Lung (tissue), 11 donors: ENCODE measurements at regions not wholly inside any gene's neighbourhood (a gene's known extent, or its start where the extent isn't known, plus 50 kb on each side); places are given as distances from the start of the nearest gene placed in this dataset.

Experiments used
- ATAC-seq: fragments of 200-7000 bp; cut with Tn5 transposase; one replicate; pipeline ENCODE4 v1.9.1; 2020; ENCODE audit warnings: moderate number of reproducible peaks; ENCODE audit not compliant: insufficient read depth, low FRiP score
- DNase-seq, 3 donors: peaks; one replicate each; pipeline ENCODE4 v3.0.0-alpha.2; 2013 to 2017
- H3K27ac ChIP-seq, 2 donors: one replicate each; pipeline ENCODE4 v1.5.1; 2013; ENCODE audit warnings: mild to moderate bottlenecking in 2 of 2, moderate library complexity in 2 of 2, control low read depth in 1 of 2, inconsistent platforms in 1 of 2, low read depth in 1 of 2, low read length in 1 of 2
- H3K27me3 ChIP-seq, 3 donors: one replicate each; pipeline ENCODE4 v1.5.1; 2013; ENCODE audit warnings: low read length in 2 of 3; ENCODE audit not compliant: control insufficient read depth in 3 of 3, insufficient read depth in 3 of 3
- H3K36me3 ChIP-seq, 4 donors: one replicate each; pipeline ENCODE4 v1.5.1; 2013; ENCODE audit warnings: low read length in 4 of 4, mild to moderate bottlenecking in 1 of 4, moderate library complexity in 1 of 4; ENCODE audit not compliant: control insufficient read depth in 4 of 4, insufficient read depth in 4 of 4
- H3K4me1 ChIP-seq, 5 donors: one replicate each; pipeline ENCODE4 v1.5.1; 2013; ENCODE audit warnings: low read length in 5 of 5, mild to moderate bottlenecking in 2 of 5, moderate library complexity in 1 of 5; ENCODE audit not compliant: control insufficient read depth in 5 of 5, insufficient read depth in 5 of 5
- H3K4me3 ChIP-seq: one replicate; pipeline ENCODE4 v1.5.1; 2013; ENCODE audit warnings: mild to moderate bottlenecking, control low read depth, moderate library complexity
- H3K9ac ChIP-seq, 2 donors: one replicate each; pipeline ENCODE4 v1.5.1; 2013; ENCODE audit warnings: low read length in 2 of 2, control low read depth in 1 of 2; ENCODE audit not compliant: insufficient read depth in 1 of 2
- H3K9me3 ChIP-seq, 4 donors: one replicate each; pipeline ENCODE4 v1.5.1; 2013; ENCODE audit warnings: low read length in 3 of 4, mild to moderate bottlenecking in 1 of 4, moderate library complexity in 1 of 4; ENCODE audit not compliant: control insufficient read depth in 4 of 4, insufficient read depth in 3 of 4
- WGBS, 2 donors: extraction: QIAGEN DNeasy Blood & Tissue Kit; methylation state at CpG; one replicate each; pipeline ENCODE4 v1.1.7; 2013; 5-methylcytosine and 5-hydroxymethylcytosine counted together
- TF ChIP-seq, protein P1 (sequence below): IDR thresholded peaks from 2 replicates; pipeline ENCODE4 v1.5.1; 2012; ENCODE audit warnings: mild to moderate bottlenecking; ENCODE audit errors: control extremely low read depth, extremely low read depth
- donor health status: control.
- donor health status: control.
- donor health status: Bipolar disorder and iron deficiency.
- donor health status: healthy.
- donor health status: DM: yes; HTN: yes; CAD: no.

DNA sequence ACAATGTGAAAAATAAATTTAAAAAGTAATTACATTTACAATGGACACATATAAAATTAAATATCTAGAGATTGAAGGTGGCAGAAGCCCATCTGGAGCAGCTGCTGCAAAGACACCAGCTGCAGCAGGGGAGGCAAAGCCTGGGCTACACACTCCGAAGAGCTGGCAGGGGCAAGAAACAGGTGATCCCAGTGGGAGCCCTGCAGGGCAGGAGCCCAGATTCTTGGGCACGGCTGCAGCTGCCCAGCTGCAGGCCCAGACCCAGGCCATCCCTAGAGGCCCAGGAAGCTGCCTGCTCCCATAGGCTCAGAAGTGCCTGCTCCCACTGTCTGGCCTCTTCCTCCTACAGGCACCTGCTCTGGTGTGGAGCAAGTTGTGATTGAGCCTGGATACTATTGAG lies 1547.9 kb upstream of the SPRY2 start:
- Histone ChIP-seq H3K4me1 (no peaks in the 10 kb centered on the region), H3K27me3 (no peaks in the 10 kb centered on the region), H3K4me3 (no peak overlapping the region), H3K9ac (no peak overlapping the region), H3K27ac (no peak overlapping the region), H3K9me3 (peaks cover 0 to 16% (median 2%) of the 10 kb centered on the region in 4 donors), H3K36me3 (no peaks in the 10 kb centered on the region)
- DNase-seq, result no peak
- ATAC-seq, result no peak
- WGBS, 2 donors, result 88 to 96% methylated on average over 2 of the region's 2 CpGs
- TF ChIP-seq, protein P1, sequence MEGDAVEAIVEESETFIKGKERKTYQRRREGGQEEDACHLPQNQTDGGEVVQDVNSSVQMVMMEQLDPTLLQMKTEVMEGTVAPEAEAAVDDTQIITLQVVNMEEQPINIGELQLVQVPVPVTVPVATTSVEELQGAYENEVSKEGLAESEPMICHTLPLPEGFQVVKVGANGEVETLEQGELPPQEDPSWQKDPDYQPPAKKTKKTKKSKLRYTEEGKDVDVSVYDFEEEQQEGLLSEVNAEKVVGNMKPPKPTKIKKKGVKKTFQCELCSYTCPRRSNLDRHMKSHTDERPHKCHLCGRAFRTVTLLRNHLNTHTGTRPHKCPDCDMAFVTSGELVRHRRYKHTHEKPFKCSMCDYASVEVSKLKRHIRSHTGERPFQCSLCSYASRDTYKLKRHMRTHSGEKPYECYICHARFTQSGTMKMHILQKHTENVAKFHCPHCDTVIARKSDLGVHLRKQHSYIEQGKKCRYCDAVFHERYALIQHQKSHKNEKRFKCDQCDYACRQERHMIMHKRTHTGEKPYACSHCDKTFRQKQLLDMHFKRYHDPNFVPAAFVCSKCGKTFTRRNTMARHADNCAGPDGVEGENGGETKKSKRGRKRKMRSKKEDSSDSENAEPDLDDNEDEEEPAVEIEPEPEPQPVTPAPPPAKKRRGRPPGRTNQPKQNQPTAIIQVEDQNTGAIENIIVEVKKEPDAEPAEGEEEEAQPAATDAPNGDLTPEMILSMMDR, result no peak

DNA sequence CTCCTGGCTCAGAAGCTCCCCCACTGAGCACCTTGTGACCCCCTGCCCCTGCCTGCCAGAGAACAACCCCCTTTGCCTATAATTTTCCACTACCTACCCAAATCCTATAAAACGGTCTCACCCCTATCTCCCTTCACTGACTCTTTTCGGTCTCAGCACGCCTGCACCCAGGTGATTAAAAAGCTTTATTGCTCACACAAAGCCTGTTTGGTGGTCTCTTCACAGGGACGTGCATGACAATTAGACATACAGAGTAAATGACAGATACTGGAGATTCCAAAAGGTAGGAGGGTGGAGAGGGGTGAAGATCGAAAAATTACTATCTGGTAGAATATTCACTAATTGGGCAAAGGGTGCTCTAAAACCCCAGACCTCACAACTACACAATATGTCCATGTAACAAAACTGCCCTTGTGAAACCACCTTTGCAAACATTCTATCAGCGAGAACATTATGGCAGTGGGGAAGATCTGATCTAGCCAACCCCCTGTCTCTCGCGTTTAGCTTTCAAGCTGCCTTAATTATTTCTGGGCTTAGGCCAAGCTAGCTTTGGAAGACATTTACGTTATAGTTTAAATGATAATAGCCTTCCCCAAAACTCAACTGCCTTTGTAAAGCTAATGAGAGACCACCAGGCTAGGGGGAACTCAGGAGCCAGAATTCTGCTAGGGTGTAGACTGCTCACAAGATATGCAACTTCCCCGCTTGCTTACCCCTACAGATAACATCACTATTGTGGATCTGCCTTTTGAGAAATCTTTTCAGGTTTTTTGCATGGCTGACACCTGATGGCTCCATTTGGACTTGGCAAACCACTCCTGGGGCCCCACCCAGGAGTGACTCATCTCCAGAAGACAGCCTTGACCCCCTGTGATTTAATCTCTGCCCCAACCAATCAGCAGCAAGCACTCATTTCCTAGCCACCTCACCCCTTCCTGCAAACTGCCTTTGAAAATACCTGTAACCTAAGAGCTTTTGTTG lies 1534.0 kb upstream of the SPRY2 start:
- H3K36me3 ChIP-seq, result no peaks in the 10 kb centered on the region
- H3K4me1 ChIP-seq, result no peaks in the 10 kb centered on the region
- no peaks in the 10 kb centered on the region for H3K27me3 ChIP-seq
- no peak for ATAC-seq
- no peaks in the 10 kb centered on the region for H3K9me3 ChIP-seq
- TF ChIP-seq, protein P1, result no peak
- whole genome bisulfite sequencing, 2 donors, result 62% methylated on average over 10 of the region's 10 CpGs
- no peak overlapping the region for H3K27ac ChIP-seq
- H3K9ac ChIP-seq, result no peak overlapping the region
- DNase-seq, result no peak
- no peak overlapping the region for H3K4me3 ChIP-seq

DNA sequence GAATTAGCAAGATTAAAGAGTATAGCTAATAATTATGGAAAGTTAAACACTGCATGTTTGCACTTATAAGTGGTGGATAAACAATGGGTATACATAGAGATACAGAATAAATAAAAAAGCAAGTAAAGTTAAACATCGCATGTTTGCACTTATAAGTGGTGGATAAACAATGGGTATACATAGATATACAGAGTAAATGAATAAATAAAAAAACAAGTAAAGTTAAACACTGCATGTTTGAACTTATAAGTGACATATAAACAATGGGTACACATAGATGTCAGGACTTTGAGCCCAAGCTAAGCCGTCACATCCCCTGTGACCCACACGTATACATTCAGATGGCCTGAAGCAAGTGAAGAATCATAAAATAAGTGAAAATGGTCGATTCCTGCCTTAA lies 1533.3 kb upstream of the SPRY2 start:
- Histone ChIP-seq H3K4me1 (no peaks in the 10 kb centered on the region), H3K9me3 (no peaks in the 10 kb centered on the region), H3K27me3 (no peaks in the 10 kb centered on the region), H3K36me3 (no peaks in the 10 kb centered on the region), H3K9ac (no peak overlapping the region), H3K27ac (no peak overlapping the region), H3K4me3 (no peak overlapping the region)
- DNase-seq (no peak), ATAC-seq (no peak)
- TF ChIP-seq, protein P1, result no peak
- WGBS, 2 donors, result 53 to 69% methylated on average over 4 of the region's 4 CpGs
